ENCODE measurements at regions not wholly inside any gene's neighbourhood (a gene's known extent, or its start where the extent isn't known, plus 50 kb on each side); places are given as distances from the start of the nearest gene placed in this dataset.
"Not testable (repeated sequence)": the region's sequence is repeated elsewhere in the genome, so short reads cannot be mapped to it uniquely, and the experiment has no call there.

- DNase-seq (ENCODE audit: low spot score); H3K4me3 Mint-ChIP-seq (ENCODE audit: low read depth); H3K4me1 Mint-ChIP-seq (ENCODE audit: low read depth); H3K27me3 Mint-ChIP-seq (ENCODE audit: low read depth); H3K36me3 Mint-ChIP-seq (ENCODE audit: low read depth); intact Hi-C loops (cut with micrococcal nuclease); H3K9me3 Mint-ChIP-seq; H3K27ac Mint-ChIP-seq: not testable (repeated sequence)
These were observed 196.8 kb downstream of the CCNG2 start for GRCh38 chr4:77353724-77354315.

DNA sequence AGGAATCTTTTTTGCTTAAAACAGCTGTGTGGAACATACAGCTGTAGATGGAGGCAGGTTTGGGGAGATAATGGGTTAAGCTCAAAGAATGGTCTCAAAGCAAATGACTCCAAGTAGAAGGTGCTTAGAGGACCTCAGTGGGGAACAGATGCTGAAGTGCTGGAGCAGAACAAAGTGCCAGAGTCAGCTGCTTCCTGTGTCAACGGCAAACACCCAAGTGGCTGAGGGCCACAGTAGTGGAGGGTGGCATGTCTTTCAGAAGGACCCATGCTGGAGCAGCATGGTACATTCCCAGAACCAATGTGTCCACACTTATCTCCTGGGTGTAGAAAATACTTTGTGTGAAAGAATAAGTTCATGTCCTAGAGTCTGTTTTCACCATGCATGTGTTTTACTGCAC, 197.5 kb downstream of the CCNG2 start:
- intact Hi-C loops (cut with micrococcal nuclease): no loop called here
- Mint-ChIP-seq H3K4me1 (ENCODE audit: low read depth) (no peaks in the 10 kb centered on the region), H3K27me3 (ENCODE audit: low read depth) (no peaks in the 10 kb centered on the region), H3K4me3 (ENCODE audit: low read depth) (no peak overlapping the region), H3K27ac (no peak overlapping the region), H3K36me3 (ENCODE audit: low read depth) (no peaks in the 10 kb centered on the region), H3K9me3 (no peaks in the 10 kb centered on the region)
- DNase-seq (ENCODE audit: low spot score): no peak

- H3K27me3 Mint-ChIP-seq (ENCODE audit: low read depth): no peaks in the 10 kb centered on the region
- H3K4me1 Mint-ChIP-seq (ENCODE audit: low read depth): no peaks in the 10 kb centered on the region
- H3K9me3 Mint-ChIP-seq: no peaks in the 10 kb centered on the region
- intact Hi-C loops (cut with micrococcal nuclease): no loop called here
- no peak overlapping the region for H3K4me3 Mint-ChIP-seq (ENCODE audit: low read depth)
- no peak overlapping the region for H3K27ac Mint-ChIP-seq
- H3K36me3 Mint-ChIP-seq (ENCODE audit: low read depth): no peaks in the 10 kb centered on the region
- DNase-seq (ENCODE audit: low spot score): no peak
These were observed 198.7 kb downstream of the CCNG2 start for GRCh38 chr4:77355731-77356130.

DNA sequence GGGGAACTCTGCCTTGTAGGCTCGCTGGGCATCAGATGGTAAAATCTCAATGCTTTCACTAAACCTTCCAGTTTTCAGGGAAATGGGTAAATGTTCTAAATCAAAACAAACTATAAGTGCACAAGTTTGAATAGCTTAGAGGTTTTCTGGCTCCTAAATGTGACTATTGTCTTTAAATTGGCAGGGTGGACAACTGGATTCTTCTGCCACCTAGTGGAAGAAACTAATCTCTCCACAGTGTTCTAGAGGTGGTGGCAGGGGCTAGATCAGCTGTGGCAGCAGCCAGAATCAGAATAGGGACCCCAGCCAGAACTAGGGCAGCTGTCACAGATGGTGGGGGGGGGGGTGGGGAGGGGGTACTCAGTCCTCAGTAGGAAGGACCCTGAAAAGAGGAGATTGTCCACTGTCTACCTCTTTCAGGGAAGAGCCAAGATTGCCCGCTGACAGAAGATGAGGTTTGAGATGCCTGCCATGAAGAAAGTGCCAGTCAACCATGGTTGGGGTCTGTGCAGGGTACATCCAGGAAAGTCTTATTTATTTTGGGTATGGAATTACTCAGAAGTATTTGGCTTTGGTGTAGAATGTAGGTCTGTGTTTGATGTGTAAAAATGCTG, 201.4 kb downstream of the CCNG2 start:
- no peak for DNase-seq (ENCODE audit: low spot score)
- Mint-ChIP-seq H3K9me3 (no peaks in the 10 kb centered on the region), H3K36me3 (ENCODE audit: low read depth) (no peaks in the 10 kb centered on the region), H3K27ac (no peak overlapping the region), H3K4me3 (ENCODE audit: low read depth) (no peak overlapping the region), H3K27me3 (ENCODE audit: low read depth) (peaks cover 3% of the 10 kb centered on the region), H3K4me1 (ENCODE audit: low read depth) (no peaks in the 10 kb centered on the region)
- intact Hi-C loops (cut with micrococcal nuclease): loop anchor here (1.0 kb wide), 1 partner anchor 118 kb away; no protein-coding TSS in a partner anchor

DNA sequence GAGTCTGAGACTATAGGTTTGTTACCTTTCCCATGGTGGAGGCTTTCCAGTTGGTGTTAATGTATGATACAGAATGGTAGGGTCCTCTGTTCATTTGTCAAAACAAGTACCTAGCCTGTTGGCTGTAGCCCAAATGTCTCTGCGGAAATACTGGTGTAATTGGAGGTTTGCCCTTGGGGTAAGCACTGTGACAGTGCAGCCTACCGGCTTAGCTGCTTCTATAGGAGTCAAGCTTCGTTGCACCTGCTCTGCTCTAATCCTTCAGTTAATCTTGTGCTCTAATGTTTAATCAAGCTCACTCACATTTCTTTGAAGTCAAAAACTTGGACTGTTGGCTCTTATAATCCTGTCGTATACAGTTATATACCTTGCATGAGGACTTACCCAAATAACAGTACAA, 203.4 kb downstream of the CCNG2 start:
- intact Hi-C loops (cut with micrococcal nuclease): no loop called here
- H3K4me1 Mint-ChIP-seq (ENCODE audit: low read depth): no peaks in the 10 kb centered on the region
- no peak overlapping the region for H3K27ac Mint-ChIP-seq

GRCh38 chr4:77366876-77367275, 209.9 kb downstream of the CCNG2 start:
- not testable (repeated sequence) for H3K27me3 Mint-ChIP-seq (ENCODE audit: low read depth); H3K9me3 Mint-ChIP-seq; H3K4me3 Mint-ChIP-seq (ENCODE audit: low read depth); DNase-seq (ENCODE audit: low spot score); H3K36me3 Mint-ChIP-seq (ENCODE audit: low read depth); H3K27ac Mint-ChIP-seq; H3K4me1 Mint-ChIP-seq (ENCODE audit: low read depth)
- intact Hi-C loops (cut with micrococcal nuclease): loop anchor here (2.0 to 5.0 kb wide), 2 partner anchors 65 to 252 kb away; no protein-coding TSS in a partner anchor

More for the DNA sequence above, 203.4 kb downstream of the CCNG2 start:
- no peaks in the 10 kb centered on the region for H3K36me3 Mint-ChIP-seq (ENCODE audit: low read depth)
- no peaks in the 10 kb centered on the region for H3K9me3 Mint-ChIP-seq
- no peak for DNase-seq (ENCODE audit: low spot score)
- peaks cover 7% of the 10 kb centered on the region for H3K27me3 Mint-ChIP-seq (ENCODE audit: low read depth)
- H3K4me3 Mint-ChIP-seq (ENCODE audit: low read depth): no peak overlapping the region

- H3K9me3 Mint-ChIP-seq: no peaks in the 10 kb centered on the region
- intact Hi-C loops (cut with micrococcal nuclease): loop anchor here (2.0 to 5.0 kb wide), 2 partner anchors 65 to 251 kb away; no protein-coding TSS in a partner anchor
- peaks cover 8% of the 10 kb centered on the region for H3K27me3 Mint-ChIP-seq (ENCODE audit: low read depth)
- H3K36me3 Mint-ChIP-seq (ENCODE audit: low read depth): no peaks in the 10 kb centered on the region
- no peak overlapping the region for H3K4me3 Mint-ChIP-seq (ENCODE audit: low read depth)
- DNase-seq (ENCODE audit: low spot score): no peak
- H3K4me1 Mint-ChIP-seq (ENCODE audit: low read depth): no peaks in the 10 kb centered on the region
- no peak overlapping the region for H3K27ac Mint-ChIP-seq
These were observed 210.6 kb downstream of the CCNG2 start for GRCh38 chr4:77367638-77368037.

GRCh38 chr4:77372375-77372774, 215.4 kb downstream of the CCNG2 start:
- intact Hi-C loops (cut with micrococcal nuclease): no loop called here
- Mint-ChIP-seq H3K36me3 (ENCODE audit: low read depth) (no peaks in the 10 kb centered on the region), H3K27me3 (ENCODE audit: low read depth) (peaks cover 2% of the 10 kb centered on the region), H3K4me1 (ENCODE audit: low read depth) (no peaks in the 10 kb centered on the region), H3K27ac (no peak overlapping the region), H3K4me3 (ENCODE audit: low read depth) (no peak overlapping the region), H3K9me3 (no peaks in the 10 kb centered on the region)
- DNase-seq (ENCODE audit: low spot score): no peak

- Mint-ChIP-seq H3K27ac (no peak overlapping the region), H3K4me3 (ENCODE audit: low read depth) (no peak overlapping the region)
- intact Hi-C loops (cut with micrococcal nuclease): no loop called here
These were observed 219.0 kb downstream of the CCNG2 start for GRCh38 chr4:77375866-77376607.

GRCh38 chr4:77376788-77377460, 219.9 kb downstream of the CCNG2 start:
- H3K27ac Mint-ChIP-seq: no peak overlapping the region
- intact Hi-C loops (cut with micrococcal nuclease): no loop called here
- H3K4me3 Mint-ChIP-seq (ENCODE audit: low read depth): no peak overlapping the region
- H3K27me3 Mint-ChIP-seq (ENCODE audit: low read depth): peaks cover 15% of the 10 kb centered on the region
- DNase-seq (ENCODE audit: low spot score): no peak
- no peaks in the 10 kb centered on the region for H3K36me3 Mint-ChIP-seq (ENCODE audit: low read depth)
- no peaks in the 10 kb centered on the region for H3K9me3 Mint-ChIP-seq
- no peaks in the 10 kb centered on the region for H3K4me1 Mint-ChIP-seq (ENCODE audit: low read depth)

More at GRCh38 chr4:77375866-77376607, 219.0 kb downstream of the CCNG2 start:
- no peaks in the 10 kb centered on the region for H3K36me3 Mint-ChIP-seq (ENCODE audit: low read depth)
- no peaks in the 10 kb centered on the region for H3K4me1 Mint-ChIP-seq (ENCODE audit: low read depth)
- H3K9me3 Mint-ChIP-seq: no peaks in the 10 kb centered on the region
- H3K27me3 Mint-ChIP-seq (ENCODE audit: low read depth): peaks cover 15% of the 10 kb centered on the region
- DNase-seq (ENCODE audit: low spot score): no peak

DNA sequence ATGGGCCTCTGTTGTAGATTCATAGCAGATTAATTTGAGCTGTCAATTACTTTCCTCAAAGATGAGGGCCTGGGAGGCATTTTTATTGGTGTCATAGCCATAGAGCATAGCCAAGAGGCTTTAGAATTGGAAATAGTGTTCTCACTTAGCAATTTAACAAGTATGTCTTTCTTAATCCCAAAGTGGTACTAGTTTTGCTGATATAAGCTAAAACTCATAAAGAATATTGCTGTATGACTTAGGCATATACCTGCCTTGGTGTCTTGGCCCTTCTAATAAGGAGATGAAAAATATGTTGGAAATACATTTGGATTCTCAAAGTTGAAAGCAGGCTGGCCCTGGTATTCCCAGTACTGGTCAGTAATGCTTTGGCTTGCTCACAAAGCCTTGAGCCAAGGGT, 221.5 kb upstream of the CXCL13 start:
- intact Hi-C loops (cut with micrococcal nuclease): no loop called here
- Mint-ChIP-seq H3K27me3 (ENCODE audit: low read depth) (peaks cover 14% of the 10 kb centered on the region), H3K9me3 (no peaks in the 10 kb centered on the region), H3K4me3 (ENCODE audit: low read depth) (no peak overlapping the region), H3K36me3 (ENCODE audit: low read depth) (no peaks in the 10 kb centered on the region), H3K27ac (no peak overlapping the region), H3K4me1 (ENCODE audit: low read depth) (peaks cover 11% of the 10 kb centered on the region)
- no peak for DNase-seq (ENCODE audit: low spot score)

- H3K27me3 Mint-ChIP-seq (ENCODE audit: low read depth): peaks cover 9% of the 10 kb centered on the region
- no peaks in the 10 kb centered on the region for H3K36me3 Mint-ChIP-seq (ENCODE audit: low read depth)
- no peaks in the 10 kb centered on the region for H3K9me3 Mint-ChIP-seq
- H3K4me3 Mint-ChIP-seq (ENCODE audit: low read depth): no peak overlapping the region
- intact Hi-C loops (cut with micrococcal nuclease): loop anchor here (1.0 kb wide), 4 partner anchors 33 to 233 kb away; no protein-coding TSS in a partner anchor
- H3K27ac Mint-ChIP-seq: no peak overlapping the region
- DNase-seq (ENCODE audit: low spot score): peak; percentile 29
- H3K4me1 Mint-ChIP-seq (ENCODE audit: low read depth): peaks cover 11% of the 10 kb centered on the region
These were observed 220.3 kb upstream of the CXCL13 start for GRCh38 chr4:77385124-77385969.

Data from activated T-helper 2 cell treated with anti-CD3 and anti-CD28 coated beads, Interferon-gamma antibody, Interleukin-2, Interleukin-4, amounts not matched to agents 10 μg/mL and 5 μg/mL and 100 μg/mL, durations not matched to agents 14 hours and 24 hours and 36 hours (primary cell).